Esophagus muscularis mucosa (tissue), 3 donors: ENCODE measurements at regions not wholly inside any gene's neighbourhood (a gene's known extent, or its start where the extent isn't known, plus 50 kb on each side); places are given as distances from the start of the nearest gene placed in this dataset.

Source experiments
- POLR2A ChIP-seq: fragments of 450-650 bp; IDR thresholded peaks from one replicate; pipeline ENCODE4 v1.6.1; 2017; ENCODE audit warnings: antibody characterized with exemption, moderate library complexity, mild to moderate bottlenecking, low read depth
- POLR2AphosphoS5 ChIP-seq, 2 donors: sonication (generic); formaldehyde crosslinking; IDR thresholded peaks; one replicate each; pipeline ENCODE4 v1.6.1; 2017; ENCODE audit warnings: antibody characterized with exemption in 2 of 2
- TF ChIP-seq, protein P1 (sequence below), 3 experiments: fragments of 200-600 bp in 2 of 3; fragments of 450-650 bp in 1 of 3; sonication (generic) in 2 of 3; IDR thresholded peaks; one replicate each; pipeline ENCODE4 v1.5.1; 2017 to 2019; ENCODE audit warnings: antibody characterized with exemption in 3 of 3, mild to moderate bottlenecking in 2 of 3, moderate library complexity in 1 of 3

DNA sequence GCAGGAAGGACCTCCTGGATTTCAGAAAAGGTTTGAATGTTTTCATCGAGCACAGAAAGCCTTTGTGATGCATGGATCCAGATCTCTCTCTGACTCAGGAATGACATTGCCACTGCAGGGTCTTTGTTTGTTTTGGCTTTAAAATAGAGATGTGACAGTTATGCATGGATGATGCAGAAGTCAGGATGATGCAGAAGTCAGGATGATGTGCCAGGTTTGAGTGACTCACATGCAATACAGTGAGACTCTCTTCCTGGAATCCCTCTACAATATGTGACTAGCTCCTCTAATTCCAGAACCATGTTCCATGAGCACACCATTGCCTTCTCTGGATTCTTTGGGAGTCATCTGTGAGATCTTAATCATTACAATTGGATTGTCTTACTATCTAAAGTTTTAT lies 177.9 kb upstream of the RAB6C start:
- TF ChIP-seq POLR2A (no peak), POLR2AphosphoS5 (IDR thresholded peaks at IDR 0.05) (no peak)
- TF ChIP-seq, protein P1, sequence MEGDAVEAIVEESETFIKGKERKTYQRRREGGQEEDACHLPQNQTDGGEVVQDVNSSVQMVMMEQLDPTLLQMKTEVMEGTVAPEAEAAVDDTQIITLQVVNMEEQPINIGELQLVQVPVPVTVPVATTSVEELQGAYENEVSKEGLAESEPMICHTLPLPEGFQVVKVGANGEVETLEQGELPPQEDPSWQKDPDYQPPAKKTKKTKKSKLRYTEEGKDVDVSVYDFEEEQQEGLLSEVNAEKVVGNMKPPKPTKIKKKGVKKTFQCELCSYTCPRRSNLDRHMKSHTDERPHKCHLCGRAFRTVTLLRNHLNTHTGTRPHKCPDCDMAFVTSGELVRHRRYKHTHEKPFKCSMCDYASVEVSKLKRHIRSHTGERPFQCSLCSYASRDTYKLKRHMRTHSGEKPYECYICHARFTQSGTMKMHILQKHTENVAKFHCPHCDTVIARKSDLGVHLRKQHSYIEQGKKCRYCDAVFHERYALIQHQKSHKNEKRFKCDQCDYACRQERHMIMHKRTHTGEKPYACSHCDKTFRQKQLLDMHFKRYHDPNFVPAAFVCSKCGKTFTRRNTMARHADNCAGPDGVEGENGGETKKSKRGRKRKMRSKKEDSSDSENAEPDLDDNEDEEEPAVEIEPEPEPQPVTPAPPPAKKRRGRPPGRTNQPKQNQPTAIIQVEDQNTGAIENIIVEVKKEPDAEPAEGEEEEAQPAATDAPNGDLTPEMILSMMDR (IDR thresholded peaks at IDR 0.05), result no peak
